Panc1 (cell line): ENCODE measurements at regions not wholly inside any gene's neighbourhood (a gene's known extent, or its start where the extent isn't known, plus 50 kb on each side); places are given as distances from the start of the nearest gene placed in this dataset.

Experiments
- POLR2AphosphoS5 ChIP-seq: IDR thresholded peaks from 2 replicates; pipeline ENCODE4 v1.6.1; 2012; ENCODE audit warnings: mild to moderate bottlenecking, low read depth, low read length, moderate library complexity
- SIN3A ChIP-seq: IDR thresholded peaks from 2 replicates; pipeline ENCODE4 v1.6.1; 2012; ENCODE audit warnings: low read depth, mild to moderate bottlenecking, low read length, moderate library complexity, borderline replicate concordance; ENCODE audit not compliant: insufficient read depth
- TCF7L2 ChIP-seq: IDR thresholded peaks from 2 replicates; pipeline ENCODE4 v1.6.1; 2011; ENCODE audit warnings: mild to moderate bottlenecking, low read depth, low read length, inconsistent platforms
- TF ChIP-seq, protein P1 (sequence below): fragments of 450-650 bp; IDR thresholded peaks from 2 replicates; pipeline ENCODE4 v1.5.1; 2017; ENCODE audit warnings: mild to moderate bottlenecking

DNA sequence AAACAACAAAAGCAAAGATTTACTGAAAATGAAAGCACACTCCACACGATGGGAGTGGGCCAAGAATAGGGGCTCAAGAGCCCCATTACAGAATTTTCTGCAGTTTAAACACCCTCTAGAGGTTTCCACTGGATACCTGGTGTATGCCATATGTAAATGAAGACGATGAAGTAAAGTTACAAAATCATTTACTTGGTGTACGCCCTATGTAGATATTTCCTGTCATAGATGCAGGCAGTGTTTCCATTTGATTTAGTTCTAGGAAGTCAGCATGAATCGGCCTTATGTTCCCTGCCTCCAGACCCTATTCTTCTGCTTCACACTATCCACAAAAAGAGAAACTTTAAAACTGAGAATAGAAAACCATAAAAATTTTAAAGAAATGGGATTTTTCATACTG lies 404.4 kb upstream of the GJE1 start:
- TF ChIP-seq TCF7L2 (no peak), SIN3A (no peak), POLR2AphosphoS5 (no peak)
- TF ChIP-seq, protein P1, sequence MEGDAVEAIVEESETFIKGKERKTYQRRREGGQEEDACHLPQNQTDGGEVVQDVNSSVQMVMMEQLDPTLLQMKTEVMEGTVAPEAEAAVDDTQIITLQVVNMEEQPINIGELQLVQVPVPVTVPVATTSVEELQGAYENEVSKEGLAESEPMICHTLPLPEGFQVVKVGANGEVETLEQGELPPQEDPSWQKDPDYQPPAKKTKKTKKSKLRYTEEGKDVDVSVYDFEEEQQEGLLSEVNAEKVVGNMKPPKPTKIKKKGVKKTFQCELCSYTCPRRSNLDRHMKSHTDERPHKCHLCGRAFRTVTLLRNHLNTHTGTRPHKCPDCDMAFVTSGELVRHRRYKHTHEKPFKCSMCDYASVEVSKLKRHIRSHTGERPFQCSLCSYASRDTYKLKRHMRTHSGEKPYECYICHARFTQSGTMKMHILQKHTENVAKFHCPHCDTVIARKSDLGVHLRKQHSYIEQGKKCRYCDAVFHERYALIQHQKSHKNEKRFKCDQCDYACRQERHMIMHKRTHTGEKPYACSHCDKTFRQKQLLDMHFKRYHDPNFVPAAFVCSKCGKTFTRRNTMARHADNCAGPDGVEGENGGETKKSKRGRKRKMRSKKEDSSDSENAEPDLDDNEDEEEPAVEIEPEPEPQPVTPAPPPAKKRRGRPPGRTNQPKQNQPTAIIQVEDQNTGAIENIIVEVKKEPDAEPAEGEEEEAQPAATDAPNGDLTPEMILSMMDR, result no peak
